HEK293 (cell line): ENCODE measurements at regions not wholly inside any gene's neighbourhood (a gene's known extent, or its start where the extent isn't known, plus 50 kb on each side); places are given as distances from the start of the nearest gene placed in this dataset.

ENCODE experiments used
- OVOL3 ChIP-seq: fragments of 450-650 bp; formaldehyde crosslinking; IDR thresholded peaks from 2 replicates; pipeline ENCODE4 v1.5.1; 2016; ENCODE audit warnings: missing biosample characterization, missing genetic modification characterization
- PRDM1 ChIP-seq: fragments of 450-650 bp; formaldehyde crosslinking; IDR thresholded peaks from 2 replicates; pipeline ENCODE4; 2016; ENCODE audit warnings: missing biosample characterization, missing genetic modification characterization
- ZNF280D ChIP-seq: fragments of 450-650 bp; formaldehyde crosslinking; IDR thresholded peaks from 2 replicates; pipeline ENCODE4 v1.5.1; 2016; ENCODE audit warnings: missing biosample characterization, missing genetic modification characterization
- ZNF423 ChIP-seq: fragments of 450-650 bp; formaldehyde crosslinking; IDR thresholded peaks from 2 replicates; pipeline ENCODE4 v1.5.1; 2016; ENCODE audit warnings: missing biosample characterization, missing genetic modification characterization

GRCh38 chr12:58567189-58567588 lies 353.1 kb downstream of the LRIG3 start:
- TF ChIP-seq ZNF280D (tag by site-specific recombination), result no peak
- no peak for TF ChIP-seq ZNF423 (tag by site-specific recombination)
- TF ChIP-seq OVOL3 (tag by site-specific recombination), result no peak
- no peak for TF ChIP-seq PRDM1 (tag by site-specific recombination)
